ENCODE measurements at regions not wholly inside any gene's neighbourhood (a gene's known extent, or its start where the extent isn't known, plus 50 kb on each side); places are given as distances from the start of the nearest gene placed in this dataset.

- Histone ChIP-seq H3K4me1 (replicated peaks) (no peaks in the 10 kb centered on the region), H3K27ac (no peak overlapping the region), H3K9me3 (no peaks in the 10 kb centered on the region), H3K27me3 (replicated peaks; ENCODE audit: insufficient read depth) (no peaks in the 10 kb centered on the region), H3K4me3 (no peak overlapping the region), H3K36me3 (no peaks in the 10 kb centered on the region)
- no peak for TF ChIP-seq POLR2AphosphoS5 (IDR thresholded peaks at IDR 0.05)
- TF ChIP-seq POLR2A (IDR thresholded peaks at IDR 0.05), result no peak
- TF ChIP-seq CTCF (IDR thresholded peaks at IDR 0.05), result no peak
- 100% methylated on average over 1 of the region's 1 CpG for WGBS
- intact Hi-C loops (cut with DNase I), result no loop called here
- DNase-seq (ENCODE audit: low spot score), result no peak
These were observed 141.1 kb upstream of the ARHGAP42 start for GRCh38 chr11:100545970-100546369.

- no peak for DNase-seq (ENCODE audit: low spot score)
These were observed 140.4 kb upstream of the ARHGAP42 start for GRCh38 chr11:100546714-100547113.

GRCh38 chr11:100550298-100550697 lies 136.8 kb upstream of the ARHGAP42 start:
- 84% methylated on average over 2 of the region's 2 CpGs for WGBS
- H3K27me3 ChIP-seq (replicated peaks; ENCODE audit: insufficient read depth), result no peaks in the 10 kb centered on the region
- TF ChIP-seq POLR2A (IDR thresholded peaks at IDR 0.05), result no peak
- H3K4me3 ChIP-seq, result no peak overlapping the region
- no peaks in the 10 kb centered on the region for H3K36me3 ChIP-seq
- no peak for DNase-seq (ENCODE audit: low spot score)
- H3K9me3 ChIP-seq, result no peaks in the 10 kb centered on the region
- intact Hi-C loops (cut with DNase I), result no loop called here
- no peaks in the 10 kb centered on the region for H3K4me1 ChIP-seq (replicated peaks)
- no peak overlapping the region for H3K27ac ChIP-seq

More at GRCh38 chr11:100546714-100547113, 140.4 kb upstream of the ARHGAP42 start:
- Histone ChIP-seq H3K27ac (no peak overlapping the region), H3K9me3 (no peaks in the 10 kb centered on the region), H3K36me3 (no peaks in the 10 kb centered on the region), H3K4me1 (replicated peaks) (no peaks in the 10 kb centered on the region), H3K27me3 (replicated peaks; ENCODE audit: insufficient read depth) (no peaks in the 10 kb centered on the region), H3K4me3 (no peak overlapping the region)
- intact Hi-C loops (cut with DNase I), result no loop called here
- TF ChIP-seq POLR2A (IDR thresholded peaks at IDR 0.05) (no peak), CTCF (IDR thresholded peaks at IDR 0.05) (no peak), POLR2AphosphoS5 (IDR thresholded peaks at IDR 0.05) (no peak)
- WGBS, result 87% methylated on average over 2 of the region's 2 CpGs

DNA sequence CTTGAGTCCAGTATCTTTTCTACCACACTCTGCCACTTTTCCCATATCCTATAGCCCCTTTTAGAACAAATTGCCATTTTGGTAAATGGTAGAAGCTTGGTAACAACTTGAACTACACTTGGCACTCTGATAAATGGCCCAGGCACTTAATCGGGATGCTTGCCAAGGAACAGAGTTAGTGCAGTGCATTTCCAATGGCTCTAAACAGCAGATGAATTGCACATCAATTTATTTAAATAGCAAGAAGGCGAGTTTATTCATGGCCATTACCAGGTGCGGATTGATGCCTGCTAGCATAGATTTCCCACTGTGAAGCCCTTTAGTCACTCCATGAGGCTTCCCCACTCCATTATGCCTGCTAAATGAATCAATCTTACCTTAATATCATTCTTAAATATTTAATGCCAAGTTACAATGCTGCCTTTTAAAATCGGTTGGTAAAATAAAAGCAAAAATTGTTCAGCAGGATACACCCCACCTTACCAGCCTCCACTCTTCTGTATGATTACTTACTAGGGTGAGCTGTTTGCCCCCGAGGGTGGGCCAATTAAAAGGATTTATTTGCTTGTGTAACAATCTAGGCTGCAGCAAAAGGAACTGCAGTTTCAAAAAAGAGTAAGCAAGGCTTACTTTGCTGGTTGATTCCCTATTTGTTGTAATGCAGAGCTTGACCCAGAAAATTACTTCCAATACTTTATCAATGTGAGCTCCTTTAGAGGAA lies 136.0 kb upstream of the ARHGAP42 start:
- intact Hi-C loops (cut with DNase I), result no loop called here
- Histone ChIP-seq H3K27me3 (replicated peaks; ENCODE audit: insufficient read depth) (no peaks in the 10 kb centered on the region), H3K36me3 (no peaks in the 10 kb centered on the region), H3K27ac (no peak overlapping the region), H3K4me1 (replicated peaks) (no peaks in the 10 kb centered on the region), H3K4me3 (no peak overlapping the region), H3K9me3 (no peaks in the 10 kb centered on the region)
- TF ChIP-seq POLR2AphosphoS5 (IDR thresholded peaks at IDR 0.05) (no peak), POLR2A (IDR thresholded peaks at IDR 0.05) (no peak), CTCF (IDR thresholded peaks at IDR 0.05) (no peak)
- DNase-seq (ENCODE audit: low spot score), result no peak
- WGBS, result 46% methylated on average over 5 of the region's 5 CpGs

DNA sequence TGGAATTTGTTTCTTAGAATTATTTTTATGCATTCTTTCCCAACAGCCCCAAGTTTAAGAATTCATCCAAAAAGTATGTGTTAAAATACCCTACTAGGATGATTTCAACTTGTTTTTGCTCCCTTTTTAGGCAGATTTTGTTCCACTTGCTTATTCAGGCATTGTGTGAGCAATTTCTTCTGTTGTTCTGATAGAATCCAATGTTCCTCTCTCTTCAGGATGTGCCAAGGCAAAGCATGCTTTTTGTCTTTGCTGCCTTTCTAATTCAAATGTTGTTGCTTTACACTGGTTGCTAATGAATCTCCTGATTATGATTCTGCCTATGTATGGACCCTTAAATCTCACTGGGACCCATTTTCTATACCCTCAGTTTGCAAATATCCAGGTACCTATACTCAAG lies 131.2 kb upstream of the ARHGAP42 start:
- DNase-seq (ENCODE audit: low spot score), result no peak
- Histone ChIP-seq H3K9me3 (no peaks in the 10 kb centered on the region), H3K4me1 (replicated peaks) (no peaks in the 10 kb centered on the region), H3K36me3 (no peaks in the 10 kb centered on the region), H3K27ac (no peak overlapping the region), H3K4me3 (no peak overlapping the region), H3K27me3 (replicated peaks; ENCODE audit: insufficient read depth) (no peaks in the 10 kb centered on the region)
- TF ChIP-seq CTCF (IDR thresholded peaks at IDR 0.05), result no peak
- no peak for TF ChIP-seq POLR2AphosphoS5 (IDR thresholded peaks at IDR 0.05)
- TF ChIP-seq POLR2A (IDR thresholded peaks at IDR 0.05), result no peak
- intact Hi-C loops (cut with DNase I), result no loop called here

All from prostate gland (tissue), 2 donors.